D721Med (cell line): ENCODE measurements at regions not wholly inside any gene's neighbourhood (a gene's known extent, or its start where the extent isn't known, plus 50 kb on each side); places are given as distances from the start of the nearest gene placed in this dataset.
A peak's percentile ranks its signal among the peaks of the same experiment; 100 is the strongest.

Experiments used
- DNase-seq: peaks from one replicate; pipeline ENCODE4 v3.0.0; 2011; ENCODE audit warnings: low spot score; ENCODE audit not compliant: insufficient read length
- FAIRE-seq: peaks from 2 replicates; lab custom pipeline; 2011; peaks lifted over from hg19 to GRCh38; lab: Jason Lieb, UNC
- TF ChIP-seq, protein P1 (sequence below): IDR thresholded peaks from 2 replicates; pipeline ENCODE4 v1.5.1; 2012; ENCODE audit warnings: mild to moderate bottlenecking, control low read depth; ENCODE audit not compliant: insufficient read depth; ENCODE audit errors: missing control alignments

DNA sequence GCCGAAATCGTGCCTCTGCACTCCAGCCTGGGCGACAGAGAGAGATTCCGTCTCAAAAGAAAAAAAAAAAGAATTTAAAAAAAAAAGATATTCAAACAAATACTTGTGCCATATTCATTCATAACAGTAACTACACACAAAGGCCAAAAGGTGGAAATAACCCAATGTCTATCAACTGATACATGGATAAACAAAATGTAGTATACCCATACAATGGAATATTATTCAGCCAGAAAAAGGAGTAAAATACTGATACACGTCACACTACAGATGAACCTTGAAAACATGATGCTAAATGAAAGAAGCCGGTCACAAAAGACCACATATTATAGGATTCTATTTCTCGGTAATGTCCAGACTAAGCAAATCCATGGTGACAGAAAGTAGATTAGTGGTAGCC is 109.4 kb upstream of the SOD1 start:
- DNase-seq (no peak), FAIRE-seq (no peak)
- TF ChIP-seq, protein P1, sequence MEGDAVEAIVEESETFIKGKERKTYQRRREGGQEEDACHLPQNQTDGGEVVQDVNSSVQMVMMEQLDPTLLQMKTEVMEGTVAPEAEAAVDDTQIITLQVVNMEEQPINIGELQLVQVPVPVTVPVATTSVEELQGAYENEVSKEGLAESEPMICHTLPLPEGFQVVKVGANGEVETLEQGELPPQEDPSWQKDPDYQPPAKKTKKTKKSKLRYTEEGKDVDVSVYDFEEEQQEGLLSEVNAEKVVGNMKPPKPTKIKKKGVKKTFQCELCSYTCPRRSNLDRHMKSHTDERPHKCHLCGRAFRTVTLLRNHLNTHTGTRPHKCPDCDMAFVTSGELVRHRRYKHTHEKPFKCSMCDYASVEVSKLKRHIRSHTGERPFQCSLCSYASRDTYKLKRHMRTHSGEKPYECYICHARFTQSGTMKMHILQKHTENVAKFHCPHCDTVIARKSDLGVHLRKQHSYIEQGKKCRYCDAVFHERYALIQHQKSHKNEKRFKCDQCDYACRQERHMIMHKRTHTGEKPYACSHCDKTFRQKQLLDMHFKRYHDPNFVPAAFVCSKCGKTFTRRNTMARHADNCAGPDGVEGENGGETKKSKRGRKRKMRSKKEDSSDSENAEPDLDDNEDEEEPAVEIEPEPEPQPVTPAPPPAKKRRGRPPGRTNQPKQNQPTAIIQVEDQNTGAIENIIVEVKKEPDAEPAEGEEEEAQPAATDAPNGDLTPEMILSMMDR, result no peak

DNA sequence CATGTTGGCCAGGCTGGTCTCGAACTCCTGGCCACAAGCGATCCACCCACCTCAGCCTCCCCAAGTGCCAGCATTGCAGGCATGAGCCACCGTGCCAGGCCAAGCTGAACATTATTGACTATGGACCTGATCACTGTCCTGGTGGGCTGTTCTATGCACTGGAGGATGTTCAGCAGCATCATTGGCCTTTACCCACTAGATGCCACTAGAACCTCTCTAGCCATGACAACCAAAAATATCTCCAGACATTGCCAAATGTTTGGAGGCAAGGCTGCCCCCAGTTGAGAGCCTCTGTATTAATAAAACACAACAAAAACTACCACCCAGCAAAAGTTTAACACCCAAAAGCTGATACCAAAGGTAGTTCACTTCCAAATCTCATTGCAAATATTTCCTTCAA is 110.8 kb upstream of the SOD1 start:
- TF ChIP-seq, protein P1, result no peak
- no peak for FAIRE-seq
- no peak for DNase-seq

DNA sequence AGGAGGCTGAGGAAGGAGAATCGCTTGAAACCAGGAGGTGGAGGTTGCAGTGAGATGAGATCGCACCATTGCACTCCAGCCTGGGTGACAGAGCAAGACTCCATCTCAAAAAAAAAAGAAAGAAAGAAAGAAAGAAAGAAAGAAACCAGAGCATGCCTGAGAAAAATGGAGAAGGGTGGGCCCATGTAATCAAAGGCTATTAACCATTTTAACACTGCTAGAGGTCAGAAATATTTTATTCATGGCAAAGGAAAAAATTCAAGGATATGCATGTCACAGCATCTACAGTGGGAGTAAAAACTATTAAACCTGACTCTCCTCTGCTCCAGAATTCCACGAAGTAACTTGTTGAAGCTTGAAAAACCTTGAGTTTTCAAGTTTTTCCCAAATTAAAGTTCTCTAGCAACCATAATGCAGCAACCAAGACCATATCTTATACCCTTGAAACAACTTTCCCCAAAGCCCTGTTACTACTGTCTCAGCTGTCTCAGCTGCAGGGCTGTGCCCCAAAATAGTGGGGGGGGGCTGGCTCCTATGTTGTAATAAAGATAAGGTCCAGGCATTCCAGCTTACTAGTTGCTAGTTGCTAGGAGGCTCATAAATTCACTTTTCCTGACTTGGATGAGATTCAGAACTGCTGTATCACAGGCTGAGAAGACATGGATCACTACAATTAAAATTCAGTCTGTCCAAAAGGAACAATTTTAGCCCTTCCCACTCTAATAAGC is 112.9 kb upstream of the SOD1 start:
- DNase-seq, result no peak
- TF ChIP-seq, protein P1, result no peak
- no peak for FAIRE-seq

DNA sequence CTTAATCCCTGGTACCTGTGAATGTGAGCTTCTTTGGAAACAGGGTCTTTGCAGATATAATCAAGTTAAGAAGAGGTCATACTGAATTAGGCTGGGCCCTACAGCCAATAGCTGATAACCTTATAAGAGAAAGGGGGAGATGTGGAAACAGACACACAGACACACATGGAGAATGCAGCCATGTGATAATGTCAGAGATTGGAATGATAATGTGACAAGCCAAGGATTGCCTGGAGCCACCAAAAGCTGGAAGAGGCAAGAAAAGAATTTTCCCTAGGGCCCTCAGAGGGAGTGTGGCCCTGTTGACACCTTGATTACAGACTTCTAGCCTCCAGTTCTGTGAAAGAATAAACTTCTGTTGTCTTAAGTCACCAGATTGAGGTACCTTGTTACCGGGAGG is 114.5 kb upstream of the SOD1 start:
- TF ChIP-seq, protein P1, result no peak
- DNase-seq (no peak), FAIRE-seq (no peak)

DNA sequence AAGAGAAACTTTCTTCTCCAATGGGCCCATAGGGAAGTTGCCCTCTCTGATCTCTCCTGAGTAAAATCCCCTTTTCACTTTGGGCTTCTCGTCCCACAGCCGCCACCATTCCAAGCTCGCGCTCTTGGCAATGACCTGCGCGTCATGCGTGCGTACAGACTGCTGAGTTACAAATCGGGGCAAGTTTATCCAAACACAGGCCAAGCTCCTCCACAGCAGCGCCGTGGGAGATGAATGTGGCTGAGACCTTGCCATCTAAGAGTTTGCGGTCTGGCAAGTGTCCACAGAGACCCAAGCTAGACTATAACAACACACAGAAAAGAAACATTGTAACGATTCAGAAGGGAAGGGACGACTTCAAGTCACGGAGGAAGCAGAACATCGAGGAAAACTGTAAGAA is 116.3 kb upstream of the SOD1 start:
- TF ChIP-seq, protein P1, result no peak
- no peak for DNase-seq
- FAIRE-seq, result no peak

DNA sequence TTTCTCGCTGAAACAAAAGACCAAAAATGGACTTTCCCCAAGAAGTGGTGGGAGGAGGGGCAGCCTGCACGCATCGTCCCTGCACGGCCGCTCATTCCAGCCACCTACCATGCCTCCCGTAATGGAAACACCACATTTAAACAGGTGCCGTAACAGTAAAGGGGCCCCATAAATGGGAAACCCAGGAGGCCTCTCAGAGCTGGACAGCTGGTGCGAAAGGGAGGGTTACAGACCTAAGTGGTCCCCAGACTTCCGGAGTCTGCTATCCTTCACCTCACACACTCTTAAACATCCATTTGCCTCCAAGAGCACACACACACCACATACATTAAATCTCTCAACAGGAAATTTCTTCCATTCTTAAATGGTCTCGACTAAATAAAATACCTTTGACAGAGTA is 120.7 kb upstream of the SOD1 start:
- TF ChIP-seq, protein P1, result no peak
- DNase-seq, result no peak
- FAIRE-seq, result no peak

DNA sequence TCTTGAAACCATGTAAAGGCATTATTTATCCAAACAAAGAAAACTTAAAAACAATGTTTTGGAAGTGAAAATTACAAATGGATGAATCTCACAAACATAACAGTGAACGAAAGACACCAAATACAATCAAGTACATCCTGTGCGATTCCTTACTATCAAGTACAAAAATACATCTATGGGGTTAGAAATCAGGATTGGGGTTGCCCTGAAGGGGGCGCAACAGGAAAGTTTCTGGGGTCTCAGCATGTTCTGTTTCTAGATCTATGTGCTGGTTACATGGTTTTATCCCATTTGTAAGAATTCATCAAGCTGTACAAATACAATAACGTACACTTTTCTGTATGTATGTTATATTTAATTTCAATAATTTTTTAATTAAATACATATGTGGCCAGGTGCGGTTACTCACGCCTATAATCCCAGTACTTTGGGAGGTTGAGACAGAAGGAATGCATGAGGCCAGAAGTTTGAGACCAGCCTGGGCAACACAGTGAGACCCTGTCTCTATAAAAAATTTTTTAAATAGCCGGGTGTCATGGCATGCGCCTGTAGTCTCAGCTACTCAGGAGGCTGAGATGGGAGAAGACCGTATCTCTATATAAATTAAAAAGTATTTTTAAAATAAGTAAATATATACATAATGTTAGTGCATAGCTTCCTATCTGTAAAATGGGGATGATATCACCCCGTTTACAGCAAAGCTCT is 121.5 kb upstream of the SOD1 start:
- TF ChIP-seq, protein P1, result peak; percentile 10
- no peak for FAIRE-seq
- DNase-seq, result no peak
